ENCODE measurements at regions not wholly inside any gene's neighbourhood (a gene's known extent, or its start where the extent isn't known, plus 50 kb on each side); places are given as distances from the start of the nearest gene placed in this dataset.

GRCh38 chr3:72554689-72555088 is 293.6 kb downstream of the SHQ1 start:
- TF ChIP-seq CTCF (IDR thresholded peaks at IDR 0.05) = no peak
- TF ChIP-seq ZFX (IDR thresholded peaks at IDR 0.05; ENCODE audit: borderline replicate concordance) = no peak
- no peak overlapping the region for H3K27ac ChIP-seq

GRCh38 chr3:72553298-72553697 is 294.9 kb downstream of the SHQ1 start:
- H3K27ac ChIP-seq = no peak overlapping the region
- TF ChIP-seq CTCF (IDR thresholded peaks at IDR 0.05) = no peak

- H3K27ac ChIP-seq = no peak overlapping the region
- TF ChIP-seq ZFX (IDR thresholded peaks at IDR 0.05; ENCODE audit: borderline replicate concordance) = no peak
- TF ChIP-seq CTCF (IDR thresholded peaks at IDR 0.05) = no peak
Observed at GRCh38 chr3:72550582-72551262, 297.5 kb downstream of the SHQ1 start.

- H3K27ac ChIP-seq = no peak overlapping the region
- TF ChIP-seq CTCF (IDR thresholded peaks at IDR 0.05) (no peak), ZFX (IDR thresholded peaks at IDR 0.05; ENCODE audit: borderline replicate concordance) (no peak)
Observed at GRCh38 chr3:72549761-72550581, 298.3 kb downstream of the SHQ1 start.

GRCh38 chr3:72548981-72549380 is 299.3 kb downstream of the SHQ1 start:
- H3K27ac ChIP-seq = no peak overlapping the region
- no peak for TF ChIP-seq ZFX (IDR thresholded peaks at IDR 0.05; ENCODE audit: borderline replicate concordance)
- TF ChIP-seq CTCF (IDR thresholded peaks at IDR 0.05) = no peak

- no peak overlapping the region for H3K27ac ChIP-seq
- no peak for TF ChIP-seq ZFX (IDR thresholded peaks at IDR 0.05; ENCODE audit: borderline replicate concordance)
- no peak for TF ChIP-seq CTCF (IDR thresholded peaks at IDR 0.05)
Observed at GRCh38 chr3:72548461-72548860, 299.8 kb downstream of the SHQ1 start.

- TF ChIP-seq CTCF (IDR thresholded peaks at IDR 0.05) = no peak
- no peak for TF ChIP-seq ZFX (IDR thresholded peaks at IDR 0.05; ENCODE audit: borderline replicate concordance)
- H3K27ac ChIP-seq = no peak overlapping the region
Observed at GRCh38 chr3:72547183-72547582, 301.1 kb downstream of the SHQ1 start.
